ENCODE measurements at regions not wholly inside any gene's neighbourhood (a gene's known extent, or its start where the extent isn't known, plus 50 kb on each side); places are given as distances from the start of the nearest gene placed in this dataset.

DNA sequence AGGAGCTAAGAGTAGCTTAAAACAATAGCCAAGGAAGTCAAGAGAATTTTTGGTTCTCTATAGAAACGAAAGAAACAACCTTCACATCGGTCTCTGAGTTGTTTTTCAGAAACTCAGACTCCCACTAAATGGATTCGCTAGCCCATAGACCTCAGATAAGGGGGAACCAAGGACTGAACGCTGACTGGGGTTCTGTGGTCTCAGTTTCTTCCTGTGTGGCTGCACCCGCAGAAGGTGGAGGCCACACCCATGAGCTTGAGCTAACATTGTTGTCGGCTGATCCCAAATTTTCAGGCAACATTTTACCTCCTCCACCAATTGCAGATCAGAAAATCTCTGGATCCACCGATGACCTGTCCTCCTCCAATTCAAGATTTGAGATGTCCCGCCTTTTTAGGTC, 456.1 kb downstream of the AJAP1 start:
- TF ChIP-seq, protein P1, sequence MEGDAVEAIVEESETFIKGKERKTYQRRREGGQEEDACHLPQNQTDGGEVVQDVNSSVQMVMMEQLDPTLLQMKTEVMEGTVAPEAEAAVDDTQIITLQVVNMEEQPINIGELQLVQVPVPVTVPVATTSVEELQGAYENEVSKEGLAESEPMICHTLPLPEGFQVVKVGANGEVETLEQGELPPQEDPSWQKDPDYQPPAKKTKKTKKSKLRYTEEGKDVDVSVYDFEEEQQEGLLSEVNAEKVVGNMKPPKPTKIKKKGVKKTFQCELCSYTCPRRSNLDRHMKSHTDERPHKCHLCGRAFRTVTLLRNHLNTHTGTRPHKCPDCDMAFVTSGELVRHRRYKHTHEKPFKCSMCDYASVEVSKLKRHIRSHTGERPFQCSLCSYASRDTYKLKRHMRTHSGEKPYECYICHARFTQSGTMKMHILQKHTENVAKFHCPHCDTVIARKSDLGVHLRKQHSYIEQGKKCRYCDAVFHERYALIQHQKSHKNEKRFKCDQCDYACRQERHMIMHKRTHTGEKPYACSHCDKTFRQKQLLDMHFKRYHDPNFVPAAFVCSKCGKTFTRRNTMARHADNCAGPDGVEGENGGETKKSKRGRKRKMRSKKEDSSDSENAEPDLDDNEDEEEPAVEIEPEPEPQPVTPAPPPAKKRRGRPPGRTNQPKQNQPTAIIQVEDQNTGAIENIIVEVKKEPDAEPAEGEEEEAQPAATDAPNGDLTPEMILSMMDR (IDR thresholded peaks at IDR 0.05): no peak
- no peak for TF ChIP-seq POLR2AphosphoS5 (IDR thresholded peaks at IDR 0.05)

All from prostate gland (tissue), 2 donors.